GM19438 (cell line): ENCODE measurements at regions not wholly inside any gene's neighbourhood (a gene's known extent, or its start where the extent isn't known, plus 50 kb on each side); places are given as distances from the start of the nearest gene placed in this dataset.

ENCODE experiments used
- ATAC-seq: cut with Tn5 transposase; IDR thresholded peaks from one replicate; pipeline ENCODE4 v1.9.1; 2021; ENCODE audit warnings: low read depth; ENCODE audit not compliant: unreplicated experiment

- no peak for ATAC-seq
Measured at GRCh38 chr13:62060570-62060969, 644.9 kb upstream of the PCDH20 start.

GRCh38 chr13:62057286-62057685 lies 641.6 kb upstream of the PCDH20 start:
- no peak for ATAC-seq

GRCh38 chr13:62049992-62050391 lies 634.3 kb upstream of the PCDH20 start:
- ATAC-seq = no peak

GRCh38 chr13:62046512-62046911 lies 630.9 kb upstream of the PCDH20 start:
- no peak for ATAC-seq

- ATAC-seq = no peak
Measured at GRCh38 chr13:62043600-62043999, 628.0 kb upstream of the PCDH20 start.

- no peak for ATAC-seq
Measured at GRCh38 chr13:62040806-62041205, 625.2 kb upstream of the PCDH20 start.

GRCh38 chr13:62040078-62040477 lies 624.4 kb upstream of the PCDH20 start:
- ATAC-seq = no peak

GRCh38 chr13:62038214-62038613 lies 622.6 kb upstream of the PCDH20 start:
- no peak for ATAC-seq

- no peak for ATAC-seq
Measured at GRCh38 chr13:62035981-62036380, 620.3 kb upstream of the PCDH20 start.

- no peak for ATAC-seq
Measured at GRCh38 chr13:62033934-62034333, 618.3 kb upstream of the PCDH20 start.

GRCh38 chr13:62022369-62022768 lies 606.7 kb upstream of the PCDH20 start:
- no peak for ATAC-seq

- ATAC-seq = no peak
Measured at GRCh38 chr13:62019858-62020257, 604.2 kb upstream of the PCDH20 start.

GRCh38 chr13:62014299-62014698 lies 598.6 kb upstream of the PCDH20 start:
- no peak for ATAC-seq

- no peak for ATAC-seq
Measured at GRCh38 chr13:62003452-62003851, 587.8 kb upstream of the PCDH20 start.

GRCh38 chr13:61994174-61994573 lies 578.5 kb upstream of the PCDH20 start:
- ATAC-seq = no peak

GRCh38 chr13:61989978-61990377 lies 574.3 kb upstream of the PCDH20 start:
- no peak for ATAC-seq

- no peak for ATAC-seq
Measured at GRCh38 chr13:61988810-61989209, 573.2 kb upstream of the PCDH20 start.

GRCh38 chr13:61975001-61975400 lies 559.4 kb upstream of the PCDH20 start:
- no peak for ATAC-seq

GRCh38 chr13:61965756-61966155 lies 550.1 kb upstream of the PCDH20 start:
- no peak for ATAC-seq

GRCh38 chr13:61960981-61961380 lies 545.3 kb upstream of the PCDH20 start:
- ATAC-seq = no peak

GRCh38 chr13:61954092-61954491 lies 538.4 kb upstream of the PCDH20 start:
- ATAC-seq = no peak

GRCh38 chr13:61950828-61951227 lies 535.2 kb upstream of the PCDH20 start:
- no peak for ATAC-seq

GRCh38 chr13:61944329-61944929 lies 528.8 kb upstream of the PCDH20 start:
- no peak for ATAC-seq
